WTC11 (cell line): ENCODE measurements at regions not wholly inside any gene's neighbourhood (a gene's known extent, or its start where the extent isn't known, plus 50 kb on each side); places are given as distances from the start of the nearest gene placed in this dataset.

Source experiments
- CREB1 ChIP-seq: sonication (generic); formaldehyde crosslinking; IDR thresholded peaks from 2 replicates; pipeline ENCODE4 v1.8.0; 2023; ENCODE audit warnings: mild to moderate bottlenecking, missing genetic modification reagents
- NFYB ChIP-seq: sonication (generic); formaldehyde crosslinking; conservative IDR thresholded peaks from 2 replicates; pipeline ENCODE4 v1.8.0; 2022; ENCODE audit warnings: low read depth, missing genetic modification reagents
- OVOL2 ChIP-seq: fragments of 250-450 bp; sonication (Bioruptor Pico); IDR thresholded peaks from 2 replicates; pipeline ENCODE4 v1.9.0; 2021; ENCODE audit warnings: mild to moderate bottlenecking, borderline replicate concordance
- PRRX2 ChIP-seq: fragments of 250-450 bp; sonication (Bioruptor Pico); IDR thresholded peaks from 2 replicates; pipeline ENCODE4 v1.8.0; 2021; ENCODE audit warnings: mild to moderate bottlenecking
- SP1 ChIP-seq: sonication (generic); formaldehyde crosslinking; conservative IDR thresholded peaks from 2 replicates; pipeline ENCODE4 v1.8.1; 2022; ENCODE audit warnings: missing genetic modification reagents
- TCF7 ChIP-seq: sonication (generic); formaldehyde crosslinking; IDR thresholded peaks from 2 replicates; pipeline ENCODE4 v1.8.0; 2022; ENCODE audit warnings: mild to moderate bottlenecking, low read depth, missing genetic modification reagents, moderate library complexity
- ZBTB21 ChIP-seq: sonication (generic); formaldehyde crosslinking; IDR thresholded peaks from 2 replicates; pipeline ENCODE4 v1.8.1; 2023; ENCODE audit warnings: mild to moderate bottlenecking, missing genetic modification reagents, borderline replicate concordance
- TF ChIP-seq, protein P1 (sequence below): sonication (generic); formaldehyde crosslinking; IDR thresholded peaks from 2 replicates; pipeline ENCODE4 v1.8.1; 2022; ENCODE audit warnings: low read depth, mild to moderate bottlenecking, moderate library complexity, missing genetic modification reagents, borderline replicate concordance
- TF ChIP-seq, protein P2 (sequence below): fragments of 200-600 bp; IDR thresholded peaks from 2 replicates; pipeline ENCODE4 v1.8.0; 2022; ENCODE audit warnings: antibody characterized with exemption
- TF ChIP-seq, protein P3 (sequence below): sonication (generic); formaldehyde crosslinking; IDR thresholded peaks from 2 replicates; pipeline ENCODE4 v1.8.1; 2023; ENCODE audit warnings: mild to moderate bottlenecking, missing genetic modification reagents, moderate library complexity
- TF ChIP-seq, protein P4 (sequence below): sonication (generic); formaldehyde crosslinking; IDR thresholded peaks from 2 replicates; pipeline ENCODE4 v1.8.0; 2022; ENCODE audit warnings: missing genetic modification reagents
- TF ChIP-seq, protein P5 (sequence below): fragments of 250-450 bp; sonication (Bioruptor Pico); IDR thresholded peaks from 2 replicates; pipeline ENCODE4 v1.9.0; 2021; ENCODE audit warnings: mild to moderate bottlenecking
- TF ChIP-seq, protein P6 (sequence below): sonication (generic); formaldehyde crosslinking; IDR thresholded peaks from 2 replicates; pipeline ENCODE4 v1.8.1; 2022; ENCODE audit warnings: mild to moderate bottlenecking, missing genetic modification reagents, moderate library complexity, borderline replicate concordance
- TF ChIP-seq, protein P7 (sequence below): sonication (generic); formaldehyde crosslinking; IDR thresholded peaks from 2 replicates; pipeline ENCODE4 v1.8.0; 2022; ENCODE audit warnings: mild to moderate bottlenecking, missing genetic modification reagents

DNA sequence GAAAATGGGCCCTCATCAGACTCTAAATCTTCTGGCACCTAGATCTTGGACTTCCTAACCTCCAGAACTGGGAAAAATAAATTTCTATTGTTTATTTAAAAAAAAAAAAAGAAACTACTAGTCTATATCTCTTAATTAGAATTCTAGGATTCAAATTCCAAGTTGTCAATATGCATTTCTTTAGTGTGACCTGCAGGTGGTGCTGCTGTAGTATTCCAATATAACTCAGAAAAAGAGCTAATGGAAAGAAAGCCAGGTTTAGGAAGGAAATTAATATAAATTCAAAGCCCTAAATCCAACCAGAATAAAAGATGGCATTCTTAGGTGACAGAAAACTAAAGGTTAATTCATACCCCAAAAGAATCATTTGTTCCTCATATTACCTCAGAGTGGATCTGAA, 80.0 kb upstream of the NALF2 start:
- TF ChIP-seq, protein P1, sequence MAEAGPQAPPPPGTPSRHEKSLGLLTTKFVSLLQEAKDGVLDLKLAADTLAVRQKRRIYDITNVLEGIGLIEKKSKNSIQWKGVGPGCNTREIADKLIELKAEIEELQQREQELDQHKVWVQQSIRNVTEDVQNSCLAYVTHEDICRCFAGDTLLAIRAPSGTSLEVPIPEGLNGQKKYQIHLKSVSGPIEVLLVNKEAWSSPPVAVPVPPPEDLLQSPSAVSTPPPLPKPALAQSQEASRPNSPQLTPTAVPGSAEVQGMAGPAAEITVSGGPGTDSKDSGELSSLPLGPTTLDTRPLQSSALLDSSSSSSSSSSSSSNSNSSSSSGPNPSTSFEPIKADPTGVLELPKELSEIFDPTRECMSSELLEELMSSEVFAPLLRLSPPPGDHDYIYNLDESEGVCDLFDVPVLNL (CRISPR knock-in tag) = no peak
- TF ChIP-seq, protein P2, sequence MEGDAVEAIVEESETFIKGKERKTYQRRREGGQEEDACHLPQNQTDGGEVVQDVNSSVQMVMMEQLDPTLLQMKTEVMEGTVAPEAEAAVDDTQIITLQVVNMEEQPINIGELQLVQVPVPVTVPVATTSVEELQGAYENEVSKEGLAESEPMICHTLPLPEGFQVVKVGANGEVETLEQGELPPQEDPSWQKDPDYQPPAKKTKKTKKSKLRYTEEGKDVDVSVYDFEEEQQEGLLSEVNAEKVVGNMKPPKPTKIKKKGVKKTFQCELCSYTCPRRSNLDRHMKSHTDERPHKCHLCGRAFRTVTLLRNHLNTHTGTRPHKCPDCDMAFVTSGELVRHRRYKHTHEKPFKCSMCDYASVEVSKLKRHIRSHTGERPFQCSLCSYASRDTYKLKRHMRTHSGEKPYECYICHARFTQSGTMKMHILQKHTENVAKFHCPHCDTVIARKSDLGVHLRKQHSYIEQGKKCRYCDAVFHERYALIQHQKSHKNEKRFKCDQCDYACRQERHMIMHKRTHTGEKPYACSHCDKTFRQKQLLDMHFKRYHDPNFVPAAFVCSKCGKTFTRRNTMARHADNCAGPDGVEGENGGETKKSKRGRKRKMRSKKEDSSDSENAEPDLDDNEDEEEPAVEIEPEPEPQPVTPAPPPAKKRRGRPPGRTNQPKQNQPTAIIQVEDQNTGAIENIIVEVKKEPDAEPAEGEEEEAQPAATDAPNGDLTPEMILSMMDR = no peak
- TF ChIP-seq CREB1 (CRISPR knock-in tag) (no peak), TCF7 (no peak), OVOL2 (CRISPR knock-in tag) (no peak), NFYB (no peak), ZBTB21 (CRISPR knock-in tag) (no peak), SP1 (CRISPR knock-in tag) (no peak), PRRX2 (no peak)
- TF ChIP-seq, protein P3, sequence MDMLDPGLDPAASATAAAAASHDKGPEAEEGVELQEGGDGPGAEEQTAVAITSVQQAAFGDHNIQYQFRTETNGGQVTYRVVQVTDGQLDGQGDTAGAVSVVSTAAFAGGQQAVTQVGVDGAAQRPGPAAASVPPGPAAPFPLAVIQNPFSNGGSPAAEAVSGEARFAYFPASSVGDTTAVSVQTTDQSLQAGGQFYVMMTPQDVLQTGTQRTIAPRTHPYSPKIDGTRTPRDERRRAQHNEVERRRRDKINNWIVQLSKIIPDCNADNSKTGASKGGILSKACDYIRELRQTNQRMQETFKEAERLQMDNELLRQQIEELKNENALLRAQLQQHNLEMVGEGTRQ (CRISPR knock-in tag) = no peak
- TF ChIP-seq, protein P4, sequence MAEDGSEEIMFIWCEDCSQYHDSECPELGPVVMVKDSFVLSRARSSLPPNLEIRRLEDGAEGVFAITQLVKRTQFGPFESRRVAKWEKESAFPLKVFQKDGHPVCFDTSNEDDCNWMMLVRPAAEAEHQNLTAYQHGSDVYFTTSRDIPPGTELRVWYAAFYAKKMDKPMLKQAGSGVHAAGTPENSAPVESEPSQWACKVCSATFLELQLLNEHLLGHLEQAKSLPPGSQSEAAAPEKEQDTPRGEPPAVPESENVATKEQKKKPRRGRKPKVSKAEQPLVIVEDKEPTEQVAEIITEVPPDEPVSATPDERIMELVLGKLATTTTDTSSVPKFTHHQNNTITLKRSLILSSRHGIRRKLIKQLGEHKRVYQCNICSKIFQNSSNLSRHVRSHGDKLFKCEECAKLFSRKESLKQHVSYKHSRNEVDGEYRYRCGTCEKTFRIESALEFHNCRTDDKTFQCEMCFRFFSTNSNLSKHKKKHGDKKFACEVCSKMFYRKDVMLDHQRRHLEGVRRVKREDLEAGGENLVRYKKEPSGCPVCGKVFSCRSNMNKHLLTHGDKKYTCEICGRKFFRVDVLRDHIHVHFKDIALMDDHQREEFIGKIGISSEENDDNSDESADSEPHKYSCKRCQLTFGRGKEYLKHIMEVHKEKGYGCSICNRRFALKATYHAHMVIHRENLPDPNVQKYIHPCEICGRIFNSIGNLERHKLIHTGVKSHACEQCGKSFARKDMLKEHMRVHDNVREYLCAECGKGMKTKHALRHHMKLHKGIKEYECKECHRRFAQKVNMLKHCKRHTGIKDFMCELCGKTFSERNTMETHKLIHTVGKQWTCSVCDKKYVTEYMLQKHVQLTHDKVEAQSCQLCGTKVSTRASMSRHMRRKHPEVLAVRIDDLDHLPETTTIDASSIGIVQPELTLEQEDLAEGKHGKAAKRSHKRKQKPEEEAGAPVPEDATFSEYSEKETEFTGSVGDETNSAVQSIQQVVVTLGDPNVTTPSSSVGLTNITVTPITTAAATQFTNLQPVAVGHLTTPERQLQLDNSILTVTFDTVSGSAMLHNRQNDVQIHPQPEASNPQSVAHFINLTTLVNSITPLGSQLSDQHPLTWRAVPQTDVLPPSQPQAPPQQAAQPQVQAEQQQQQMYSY (CRISPR knock-in tag) = no peak
- TF ChIP-seq, protein P5, sequence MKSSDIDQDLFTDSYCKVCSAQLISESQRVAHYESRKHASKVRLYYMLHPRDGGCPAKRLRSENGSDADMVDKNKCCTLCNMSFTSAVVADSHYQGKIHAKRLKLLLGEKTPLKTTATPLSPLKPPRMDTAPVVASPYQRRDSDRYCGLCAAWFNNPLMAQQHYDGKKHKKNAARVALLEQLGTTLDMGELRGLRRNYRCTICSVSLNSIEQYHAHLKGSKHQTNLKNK (CRISPR knock-in tag) = no peak
- TF ChIP-seq, protein P6, sequence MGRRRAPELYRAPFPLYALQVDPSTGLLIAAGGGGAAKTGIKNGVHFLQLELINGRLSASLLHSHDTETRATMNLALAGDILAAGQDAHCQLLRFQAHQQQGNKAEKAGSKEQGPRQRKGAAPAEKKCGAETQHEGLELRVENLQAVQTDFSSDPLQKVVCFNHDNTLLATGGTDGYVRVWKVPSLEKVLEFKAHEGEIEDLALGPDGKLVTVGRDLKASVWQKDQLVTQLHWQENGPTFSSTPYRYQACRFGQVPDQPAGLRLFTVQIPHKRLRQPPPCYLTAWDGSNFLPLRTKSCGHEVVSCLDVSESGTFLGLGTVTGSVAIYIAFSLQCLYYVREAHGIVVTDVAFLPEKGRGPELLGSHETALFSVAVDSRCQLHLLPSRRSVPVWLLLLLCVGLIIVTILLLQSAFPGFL (CRISPR knock-in tag) = no peak
- TF ChIP-seq, protein P7, sequence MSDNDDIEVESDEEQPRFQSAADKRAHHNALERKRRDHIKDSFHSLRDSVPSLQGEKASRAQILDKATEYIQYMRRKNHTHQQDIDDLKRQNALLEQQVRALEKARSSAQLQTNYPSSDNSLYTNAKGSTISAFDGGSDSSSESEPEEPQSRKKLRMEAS (CRISPR knock-in tag) = no peak
